Astrocyte of the spinal cord (primary cell): ENCODE measurements at regions not wholly inside any gene's neighbourhood (a gene's known extent, or its start where the extent isn't known, plus 50 kb on each side); places are given as distances from the start of the nearest gene placed in this dataset.
A peak's percentile ranks its signal among the peaks of the same experiment; 100 is the strongest.

Source experiments
- DNase-seq: peaks from one replicate; pipeline ENCODE4 v3.0.0; 2011; ENCODE audit warnings: low read depth, low spot score
- H3K4me3 ChIP-seq: 2 replicates; pipeline ENCODE4 v1.5.1; 2011; ENCODE audit warnings: low read depth, mild to moderate bottlenecking, low read length, moderate library complexity
- CTCF ChIP-seq: IDR thresholded peaks from 2 replicates; pipeline ENCODE4 v1.5.1; 2012; ENCODE audit warnings: low read depth, mild to moderate bottlenecking, low read length, inconsistent platforms
- in situ Hi-C: cut with HindIII; loops from 2 replicates; pipeline ENCODE4 v1.10.0; 2017; ENCODE audit warnings: low sequenced_read_pairs

- in situ Hi-C loops = no loop called here
- H3K4me3 ChIP-seq = no peak overlapping the region
- no peak for TF ChIP-seq CTCF
- DNase-seq = peak; percentile 77
Measured at GRCh38 chr13:34207334-34207733, 389.4 kb downstream of the RFC3 start.

- DNase-seq = no peak
- in situ Hi-C loops = no loop called here
- H3K4me3 ChIP-seq = no peak overlapping the region
- TF ChIP-seq CTCF = no peak
Measured at GRCh38 chr13:34207872-34208271, 389.9 kb downstream of the RFC3 start.

GRCh38 chr13:34208336-34208735 is 390.4 kb downstream of the RFC3 start:
- no peak overlapping the region for H3K4me3 ChIP-seq
- no peak for TF ChIP-seq CTCF
- peak; percentile 8 for DNase-seq
- in situ Hi-C loops = no loop called here

- in situ Hi-C loops = no loop called here
- H3K4me3 ChIP-seq = no peak overlapping the region
- no peak for TF ChIP-seq CTCF
- DNase-seq = no peak
Measured at GRCh38 chr13:34210341-34210740, 392.4 kb downstream of the RFC3 start.

- in situ Hi-C loops = no loop called here
- no peak for TF ChIP-seq CTCF
Measured at GRCh38 chr13:34214686-34215085, 396.7 kb downstream of the RFC3 start.

GRCh38 chr13:34216256-34216655 is 398.3 kb downstream of the RFC3 start:
- H3K4me3 ChIP-seq = no peak overlapping the region
- no peak for TF ChIP-seq CTCF
- no peak for DNase-seq
- in situ Hi-C loops = no loop called here

More at GRCh38 chr13:34214686-34215085, 396.7 kb downstream of the RFC3 start:
- no peak overlapping the region for H3K4me3 ChIP-seq
- DNase-seq = peak; percentile 15

- no peak overlapping the region for H3K4me3 ChIP-seq
- no peak for DNase-seq
- TF ChIP-seq CTCF = no peak
- in situ Hi-C loops = no loop called here
Measured at GRCh38 chr13:34217343-34218025, 399.5 kb downstream of the RFC3 start.
